Stimulated activated CD8-positive, alpha-beta memory T cell treated with anti-CD3 and anti-CD28 coated beads, Interleukin-7, amount 100 ng/mL, for 4 hours (primary cell): ENCODE measurements at regions not wholly inside any gene's neighbourhood (a gene's known extent, or its start where the extent isn't known, plus 50 kb on each side); places are given as distances from the start of the nearest gene placed in this dataset.
"Not testable (repeated sequence)": the region's sequence is repeated elsewhere in the genome, so short reads cannot be mapped to it uniquely, and the experiment has no call there.

Source experiments
- DNase-seq, 2 donors: peaks; one replicate each; pipeline ENCODE4 v3.0.0-alpha.2; 2020; ENCODE audit warnings: low read depth in 2 of 2

GRCh38 chr5:163352531-163352930 lies 84.9 kb upstream of the CCNG1 start:
- no peak for DNase-seq

GRCh38 chr5:163355811-163356210 lies 81.6 kb upstream of the CCNG1 start:
- DNase-seq, result not testable (repeated sequence)

GRCh38 chr5:163357636-163358035 lies 79.8 kb upstream of the CCNG1 start:
- DNase-seq, result no peak

- no peak for DNase-seq
Measured at GRCh38 chr5:163360656-163361055, 76.7 kb upstream of the CCNG1 start.

GRCh38 chr5:163361450-163361849 lies 75.9 kb upstream of the CCNG1 start:
- no peak for DNase-seq

GRCh38 chr5:163362840-163363371 lies 74.5 kb upstream of the CCNG1 start:
- DNase-seq, result no peak

- DNase-seq, result no peak
Measured at GRCh38 chr5:163363389-163363788, 74.0 kb upstream of the CCNG1 start.

- DNase-seq, result no peak
Measured at GRCh38 chr5:163366757-163367156, 70.6 kb upstream of the CCNG1 start.

- DNase-seq, result no peak
Measured at GRCh38 chr5:163369776-163370385, 67.5 kb upstream of the CCNG1 start.

GRCh38 chr5:163373436-163374084 lies 63.8 kb upstream of the CCNG1 start:
- DNase-seq, result no peak

GRCh38 chr5:163377982-163378381 lies 59.4 kb upstream of the CCNG1 start:
- no peak for DNase-seq

GRCh38 chr5:163379298-163380155 lies 57.9 kb upstream of the CCNG1 start:
- DNase-seq, result no peak

GRCh38 chr5:163381832-163382231 lies 55.6 kb upstream of the CCNG1 start:
- no peak for DNase-seq

GRCh38 chr5:163383754-163384153 lies 53.6 kb upstream of the CCNG1 start:
- DNase-seq, result no peak

GRCh38 chr5:163384669-163385068 lies 52.7 kb upstream of the CCNG1 start:
- no peak for DNase-seq

- no peak for DNase-seq
Measured at GRCh38 chr5:163385271-163385670, 52.1 kb upstream of the CCNG1 start.

GRCh38 chr5:163385824-163386223 lies 51.6 kb upstream of the CCNG1 start:
- no peak for DNase-seq

GRCh38 chr5:163386352-163386751 lies 51.0 kb upstream of the CCNG1 start:
- DNase-seq, result no peak

GRCh38 chr5:163387589-163388343 lies 49.6 kb upstream of the CCNG1 start:
- no peak for DNase-seq
